ENCODE measurements at regions not wholly inside any gene's neighbourhood (a gene's known extent, or its start where the extent isn't known, plus 50 kb on each side); places are given as distances from the start of the nearest gene placed in this dataset.

DNA sequence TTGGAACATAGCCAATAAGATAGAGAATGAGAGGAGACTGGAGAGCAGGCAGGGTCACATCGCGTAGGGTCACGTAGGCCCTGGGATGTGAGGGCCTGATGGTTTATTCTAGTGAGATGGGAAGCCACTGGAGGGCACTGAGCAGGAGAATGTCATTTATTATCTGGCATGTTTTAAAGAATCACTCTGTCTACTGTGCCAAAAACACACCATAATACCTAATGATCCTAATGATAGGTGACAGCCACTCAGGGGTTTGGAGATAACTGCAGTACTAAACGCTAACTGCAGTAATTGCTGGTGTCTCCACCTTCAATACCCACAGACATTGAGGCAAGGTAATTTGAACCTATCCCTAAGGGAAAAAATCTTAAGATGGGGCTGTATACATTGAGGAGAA is 185.4 kb downstream of the TTLL7 start:
- no peak for DNase-seq (ENCODE audit: low read depth, low spot score)
- Mint-ChIP-seq H3K9me3 (peaks cover 4% of the 10 kb centered on the region), H3K27me3 (ENCODE audit: low read depth) (no peaks in the 10 kb centered on the region), H3K36me3 (ENCODE audit: low read depth) (no peaks in the 10 kb centered on the region), H3K4me3 (no peak overlapping the region), H3K27ac (ENCODE audit: unreplicated experiment) (no peak overlapping the region), H3K4me1 (peaks cover 6% of the 10 kb centered on the region)
- TF ChIP-seq, protein P1, sequence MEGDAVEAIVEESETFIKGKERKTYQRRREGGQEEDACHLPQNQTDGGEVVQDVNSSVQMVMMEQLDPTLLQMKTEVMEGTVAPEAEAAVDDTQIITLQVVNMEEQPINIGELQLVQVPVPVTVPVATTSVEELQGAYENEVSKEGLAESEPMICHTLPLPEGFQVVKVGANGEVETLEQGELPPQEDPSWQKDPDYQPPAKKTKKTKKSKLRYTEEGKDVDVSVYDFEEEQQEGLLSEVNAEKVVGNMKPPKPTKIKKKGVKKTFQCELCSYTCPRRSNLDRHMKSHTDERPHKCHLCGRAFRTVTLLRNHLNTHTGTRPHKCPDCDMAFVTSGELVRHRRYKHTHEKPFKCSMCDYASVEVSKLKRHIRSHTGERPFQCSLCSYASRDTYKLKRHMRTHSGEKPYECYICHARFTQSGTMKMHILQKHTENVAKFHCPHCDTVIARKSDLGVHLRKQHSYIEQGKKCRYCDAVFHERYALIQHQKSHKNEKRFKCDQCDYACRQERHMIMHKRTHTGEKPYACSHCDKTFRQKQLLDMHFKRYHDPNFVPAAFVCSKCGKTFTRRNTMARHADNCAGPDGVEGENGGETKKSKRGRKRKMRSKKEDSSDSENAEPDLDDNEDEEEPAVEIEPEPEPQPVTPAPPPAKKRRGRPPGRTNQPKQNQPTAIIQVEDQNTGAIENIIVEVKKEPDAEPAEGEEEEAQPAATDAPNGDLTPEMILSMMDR (conservative IDR thresholded peaks at IDR 0.05) = no peak

DNA sequence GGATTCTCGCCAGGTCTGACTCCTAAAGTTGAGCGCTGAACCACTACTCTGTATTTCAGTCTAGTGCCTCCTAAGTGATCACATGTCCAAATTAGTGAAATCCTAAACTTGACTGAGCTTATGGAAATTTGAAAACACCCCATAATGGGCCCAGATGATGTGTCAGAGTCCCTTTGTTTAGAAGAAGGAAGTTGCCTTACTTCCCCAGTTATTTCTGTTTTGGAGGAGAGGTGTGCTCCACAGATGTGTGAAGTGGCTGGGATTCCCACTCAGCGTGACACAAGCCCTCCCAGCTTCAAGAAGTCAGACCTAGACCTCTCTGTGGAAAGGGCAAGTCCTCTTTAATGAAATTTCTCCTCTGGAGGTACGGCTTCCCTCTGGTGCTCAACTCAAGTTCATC is 188.8 kb downstream of the TTLL7 start:
- Mint-ChIP-seq H3K27ac (ENCODE audit: unreplicated experiment) (no peak overlapping the region), H3K27me3 (ENCODE audit: low read depth) (no peaks in the 10 kb centered on the region), H3K36me3 (ENCODE audit: low read depth) (no peaks in the 10 kb centered on the region), H3K9me3 (no peaks in the 10 kb centered on the region), H3K4me3 (no peak overlapping the region), H3K4me1 (peaks cover 6% of the 10 kb centered on the region)
- no peak for DNase-seq (ENCODE audit: low read depth, low spot score)
- TF ChIP-seq, protein P1 (conservative IDR thresholded peaks at IDR 0.05) = no peak

DNA sequence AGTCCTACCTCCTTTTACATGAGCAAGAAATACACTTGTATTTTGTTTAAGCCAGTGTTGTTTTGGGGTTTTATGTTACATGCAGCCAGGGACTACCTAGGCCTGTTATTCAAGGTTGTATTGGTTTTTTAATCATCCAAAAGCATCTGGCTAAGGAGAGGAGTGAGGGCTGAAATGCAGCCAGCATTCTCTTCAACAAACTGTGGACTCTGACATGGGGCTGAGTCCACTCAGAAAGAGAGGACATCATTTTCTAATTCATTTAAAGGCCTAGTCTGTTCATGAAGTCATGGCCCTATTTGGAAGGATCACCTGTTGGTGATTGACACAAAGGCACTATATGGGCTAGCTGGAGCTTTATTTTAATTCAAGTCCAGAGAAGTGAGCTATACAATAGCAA is 190.4 kb downstream of the TTLL7 start:
- no peaks in the 10 kb centered on the region for H3K27me3 Mint-ChIP-seq (ENCODE audit: low read depth)
- no peak overlapping the region for H3K27ac Mint-ChIP-seq (ENCODE audit: unreplicated experiment)
- TF ChIP-seq, protein P1 (conservative IDR thresholded peaks at IDR 0.05) = no peak
- H3K4me1 Mint-ChIP-seq = peaks cover 16% of the 10 kb centered on the region
- no peak for DNase-seq (ENCODE audit: low read depth, low spot score)
- H3K36me3 Mint-ChIP-seq (ENCODE audit: low read depth) = no peaks in the 10 kb centered on the region
- H3K4me3 Mint-ChIP-seq = no peak overlapping the region
- H3K9me3 Mint-ChIP-seq = no peaks in the 10 kb centered on the region

DNA sequence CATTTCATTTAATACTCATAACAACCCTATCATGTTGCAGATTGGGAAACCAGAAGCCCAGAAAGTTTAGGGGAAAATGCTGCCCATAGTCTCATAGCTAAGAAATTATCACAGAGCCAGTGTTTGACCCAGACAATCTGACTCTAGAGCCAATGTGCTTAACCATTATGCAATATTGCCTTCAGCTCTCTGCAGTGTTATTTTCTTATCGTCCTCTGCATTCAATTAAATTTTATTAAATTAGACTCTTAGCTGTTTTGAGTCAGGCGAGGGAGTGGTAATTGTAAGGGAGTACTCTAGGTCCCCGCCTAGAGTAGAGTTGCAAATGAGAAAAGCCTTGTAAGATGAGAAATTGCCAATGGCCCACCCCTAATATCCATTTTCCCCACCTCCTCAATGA is 191.1 kb downstream of the TTLL7 start:
- Mint-ChIP-seq H3K4me1 (peaks cover 21% of the 10 kb centered on the region), H3K27me3 (ENCODE audit: low read depth) (no peaks in the 10 kb centered on the region), H3K9me3 (no peaks in the 10 kb centered on the region), H3K4me3 (no peak overlapping the region), H3K36me3 (ENCODE audit: low read depth) (no peaks in the 10 kb centered on the region), H3K27ac (ENCODE audit: unreplicated experiment) (no peak overlapping the region)
- TF ChIP-seq, protein P1 (conservative IDR thresholded peaks at IDR 0.05) = no peak
- DNase-seq (ENCODE audit: low read depth, low spot score) = no peak

DNA sequence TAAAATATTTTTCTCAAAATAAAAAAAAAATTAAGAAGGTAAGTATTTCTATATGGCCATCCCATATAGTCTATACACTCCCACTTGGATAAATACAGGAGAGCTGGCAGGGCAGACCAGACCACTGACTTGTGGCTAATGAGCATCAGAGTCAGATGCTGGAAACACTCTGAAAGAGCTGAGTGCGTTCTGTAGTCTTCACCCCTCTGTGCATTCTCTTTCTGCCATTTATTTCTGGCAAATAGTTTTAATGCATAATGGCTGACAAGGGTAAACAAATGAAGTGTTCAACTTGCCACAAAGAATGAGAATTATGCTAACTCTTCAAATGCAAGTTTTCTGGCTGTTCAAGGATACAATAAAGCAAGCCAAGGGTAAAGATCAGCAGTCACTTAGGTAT is 191.7 kb downstream of the TTLL7 start:
- no peaks in the 10 kb centered on the region for H3K27me3 Mint-ChIP-seq (ENCODE audit: low read depth)
- DNase-seq (ENCODE audit: low read depth, low spot score) = no peak
- TF ChIP-seq, protein P1 (conservative IDR thresholded peaks at IDR 0.05) = no peak
- H3K27ac Mint-ChIP-seq (ENCODE audit: unreplicated experiment) = no peak overlapping the region
- no peaks in the 10 kb centered on the region for H3K36me3 Mint-ChIP-seq (ENCODE audit: low read depth)
- H3K9me3 Mint-ChIP-seq = no peaks in the 10 kb centered on the region
- no peak overlapping the region for H3K4me3 Mint-ChIP-seq
- peaks cover 27% of the 10 kb centered on the region for H3K4me1 Mint-ChIP-seq

DNA sequence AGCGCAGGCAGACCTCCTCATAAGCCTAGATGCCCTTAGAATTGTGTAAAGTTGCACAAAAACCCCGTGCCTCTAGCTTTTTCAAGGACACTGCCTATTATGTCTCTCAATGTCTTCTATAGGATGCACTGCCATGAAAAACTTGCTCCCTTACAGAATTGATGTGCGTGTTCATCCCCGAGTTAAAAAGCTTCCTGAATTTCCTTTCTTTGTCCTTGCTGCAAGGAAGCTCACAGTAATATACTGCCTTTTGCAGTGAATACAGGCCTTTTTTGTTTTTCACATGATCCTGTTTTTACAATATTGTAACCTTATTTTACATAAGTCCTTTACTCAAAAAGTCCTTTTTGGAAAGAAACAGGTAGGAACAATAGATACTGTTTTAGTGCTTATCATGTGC is 193.0 kb downstream of the TTLL7 start:
- TF ChIP-seq, protein P1 (conservative IDR thresholded peaks at IDR 0.05) = no peak

More for the DNA sequence above, 193.0 kb downstream of the TTLL7 start:
- H3K27ac Mint-ChIP-seq (ENCODE audit: unreplicated experiment) = no peak overlapping the region
- H3K27me3 Mint-ChIP-seq (ENCODE audit: low read depth) = no peaks in the 10 kb centered on the region
- H3K36me3 Mint-ChIP-seq (ENCODE audit: low read depth) = no peaks in the 10 kb centered on the region
- peaks cover 38% of the 10 kb centered on the region for H3K4me1 Mint-ChIP-seq
- H3K4me3 Mint-ChIP-seq = no peak overlapping the region
- H3K9me3 Mint-ChIP-seq = no peaks in the 10 kb centered on the region
- DNase-seq (ENCODE audit: low read depth, low spot score) = no peak
